ENCODE measurements at regions not wholly inside any gene's neighbourhood (a gene's known extent, or its start where the extent isn't known, plus 50 kb on each side); places are given as distances from the start of the nearest gene placed in this dataset.

- no peaks in the 10 kb centered on the region for H3K36me3 ChIP-seq (ENCODE audit: control insufficient read depth, insufficient read depth, low read length)
- DNase-seq (ENCODE audit: low read depth), result no peak
- H3K4me3 ChIP-seq (ENCODE audit: low read depth, low read length), result no peak overlapping the region
- TF ChIP-seq CTCF (IDR thresholded peaks at IDR 0.05; ENCODE audit: insufficient read depth, low read depth, low read length), result no peak
- ChIA-PET CTCF (interaction anchor here (1.3 to 2.0 kb wide), 2 partner anchors 15 to 35 kb away, joined by 5 to 6 read pairs; no protein-coding TSS in a partner anchor), POLR2A (no interaction called here)
- no peaks in the 10 kb centered on the region for H3K27me3 ChIP-seq (ENCODE audit: control insufficient read depth, insufficient read depth, low read length)
Observed at GRCh38 chr15:98143116-98143515, 182.6 kb downstream of the ARRDC4 start.

DNA sequence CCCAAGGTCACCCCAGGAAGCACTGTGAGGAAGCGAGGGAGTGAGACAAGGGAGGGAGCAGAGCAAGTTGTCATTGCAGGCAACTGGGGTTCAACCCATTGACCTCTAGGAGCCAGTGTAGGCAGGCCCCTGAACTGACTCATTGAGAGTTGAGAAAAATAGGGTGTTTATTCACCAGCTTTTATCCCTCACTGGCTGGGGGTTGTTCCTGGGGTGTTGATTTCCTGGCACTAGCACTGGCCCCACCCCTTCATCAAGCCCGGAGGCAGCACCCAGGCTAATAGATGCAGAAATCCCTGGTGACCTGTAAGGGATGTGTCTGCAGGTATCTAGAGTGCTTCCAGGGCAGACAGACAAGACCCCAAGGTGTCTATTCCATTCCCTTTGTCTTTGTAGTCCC, 183.9 kb downstream of the ARRDC4 start:
- DNase-seq (ENCODE audit: low read depth), result no peak
- H3K4me3 ChIP-seq (ENCODE audit: low read depth, low read length), result no peak overlapping the region
- POLR2A ChIA-PET, result no interaction called here
- no peaks in the 10 kb centered on the region for H3K36me3 ChIP-seq (ENCODE audit: control insufficient read depth, insufficient read depth, low read length)
- no peak for TF ChIP-seq CTCF (IDR thresholded peaks at IDR 0.05; ENCODE audit: insufficient read depth, low read depth, low read length)
- H3K27me3 ChIP-seq (ENCODE audit: control insufficient read depth, insufficient read depth, low read length), result no peaks in the 10 kb centered on the region
- CTCF ChIA-PET, result no interaction called here

GRCh38 chr15:98146031-98146820, 185.7 kb downstream of the ARRDC4 start:
- POLR2A ChIA-PET, result no interaction called here
- H3K36me3 ChIP-seq (ENCODE audit: control insufficient read depth, insufficient read depth, low read length), result no peaks in the 10 kb centered on the region
- no peaks in the 10 kb centered on the region for H3K27me3 ChIP-seq (ENCODE audit: control insufficient read depth, insufficient read depth, low read length)
- CTCF ChIA-PET, result no interaction called here
- DNase-seq (ENCODE audit: low read depth), result no peak
- no peak overlapping the region for H3K4me3 ChIP-seq (ENCODE audit: low read depth, low read length)
- no peak for TF ChIP-seq CTCF (IDR thresholded peaks at IDR 0.05; ENCODE audit: insufficient read depth, low read depth, low read length)

- CTCF ChIA-PET, result no interaction called here
- Histone ChIP-seq H3K27me3 (ENCODE audit: control insufficient read depth, insufficient read depth, low read length) (no peaks in the 10 kb centered on the region), H3K4me3 (ENCODE audit: low read depth, low read length) (no peak overlapping the region), H3K36me3 (ENCODE audit: control insufficient read depth, insufficient read depth, low read length) (no peaks in the 10 kb centered on the region)
- POLR2A ChIA-PET, result no interaction called here
- no peak for TF ChIP-seq CTCF (IDR thresholded peaks at IDR 0.05; ENCODE audit: insufficient read depth, low read depth, low read length)
- DNase-seq (ENCODE audit: low read depth), result no peak
Observed at GRCh38 chr15:98147415-98147814, 186.9 kb downstream of the ARRDC4 start.

DNA sequence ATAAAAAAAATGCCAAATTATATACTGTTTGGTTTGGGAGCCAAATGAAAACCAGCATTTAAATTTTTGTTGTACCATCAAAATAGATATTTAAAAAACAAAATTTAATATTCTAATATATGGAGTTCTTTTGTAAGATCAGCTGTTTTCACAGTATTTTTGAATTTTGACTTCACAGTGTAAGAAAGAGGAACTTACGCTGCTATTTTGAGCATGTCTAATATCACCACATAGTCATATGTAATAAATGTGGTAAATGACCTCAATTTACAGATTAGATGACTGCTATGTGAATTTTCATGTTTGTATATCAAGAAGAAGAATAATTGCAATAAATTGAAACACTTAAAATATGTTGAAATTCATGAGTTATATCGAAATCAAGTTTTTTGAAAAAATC, 189.6 kb downstream of the ARRDC4 start:
- ChIA-PET CTCF (no interaction called here), POLR2A (no interaction called here)
- Histone ChIP-seq H3K27me3 (ENCODE audit: control insufficient read depth, insufficient read depth, low read length) (no peaks in the 10 kb centered on the region), H3K36me3 (ENCODE audit: control insufficient read depth, insufficient read depth, low read length) (no peaks in the 10 kb centered on the region), H3K4me3 (ENCODE audit: low read depth, low read length) (no peak overlapping the region)
- DNase-seq (ENCODE audit: low read depth), result no peak
- no peak for TF ChIP-seq CTCF (IDR thresholded peaks at IDR 0.05; ENCODE audit: insufficient read depth, low read depth, low read length)
